ENCODE measurements at regions not wholly inside any gene's neighbourhood (a gene's known extent, or its start where the extent isn't known, plus 50 kb on each side); places are given as distances from the start of the nearest gene placed in this dataset.

- DNase-seq (ENCODE audit: low read depth, low spot score) = no peak
Measured at GRCh38 chr12:45587012-45587411, 142.5 kb upstream of the ARID2 start.

GRCh38 chr12:45587877-45588533, 141.5 kb upstream of the ARID2 start:
- no peak for DNase-seq (ENCODE audit: low read depth, low spot score)

- DNase-seq (ENCODE audit: low read depth, low spot score) = no peak
Measured at GRCh38 chr12:45590646-45591045, 138.9 kb upstream of the ARID2 start.

GRCh38 chr12:45591635-45592034, 137.9 kb upstream of the ARID2 start:
- DNase-seq (ENCODE audit: low read depth, low spot score) = no peak

- no peak for DNase-seq (ENCODE audit: low read depth, low spot score)
Measured at GRCh38 chr12:45596366-45596765, 133.1 kb upstream of the ARID2 start.

- no peak for DNase-seq (ENCODE audit: low read depth, low spot score)
Measured at GRCh38 chr12:45598336-45598735, 131.2 kb upstream of the ARID2 start.

GRCh38 chr12:45598761-45599160, 130.7 kb upstream of the ARID2 start:
- DNase-seq (ENCODE audit: low read depth, low spot score) = no peak

- DNase-seq (ENCODE audit: low read depth, low spot score) = no peak
Measured at GRCh38 chr12:45599196-45599595, 130.3 kb upstream of the ARID2 start.

GRCh38 chr12:45601390-45601789, 128.1 kb upstream of the ARID2 start:
- no peak for DNase-seq (ENCODE audit: low read depth, low spot score)

- DNase-seq (ENCODE audit: low read depth, low spot score) = no peak
Measured at GRCh38 chr12:45601888-45602287, 127.6 kb upstream of the ARID2 start.

GRCh38 chr12:45605624-45606023, 123.9 kb upstream of the ARID2 start:
- DNase-seq (ENCODE audit: low read depth, low spot score) = no peak

- DNase-seq (ENCODE audit: low read depth, low spot score) = no peak
Measured at GRCh38 chr12:45611061-45611460, 118.4 kb upstream of the ARID2 start.

- no peak for DNase-seq (ENCODE audit: low read depth, low spot score)
Measured at GRCh38 chr12:45611495-45611894, 118.0 kb upstream of the ARID2 start.

- DNase-seq (ENCODE audit: low read depth, low spot score) = no peak
Measured at GRCh38 chr12:45612044-45612794, 117.3 kb upstream of the ARID2 start.

GRCh38 chr12:45613296-45613695, 116.2 kb upstream of the ARID2 start:
- no peak for DNase-seq (ENCODE audit: low read depth, low spot score)

- DNase-seq (ENCODE audit: low read depth, low spot score) = no peak
Measured at GRCh38 chr12:45613855-45614254, 115.7 kb upstream of the ARID2 start.

GRCh38 chr12:45615268-45615667, 114.2 kb upstream of the ARID2 start:
- DNase-seq (ENCODE audit: low read depth, low spot score) = peak; percentile 54

GRCh38 chr12:45619736-45620135, 109.8 kb upstream of the ARID2 start:
- no peak for DNase-seq (ENCODE audit: low read depth, low spot score)

GRCh38 chr12:45621703-45622102, 107.8 kb upstream of the ARID2 start:
- DNase-seq (ENCODE audit: low read depth, low spot score) = no peak

GRCh38 chr12:45622210-45622937, 107.1 kb upstream of the ARID2 start:
- DNase-seq (ENCODE audit: low read depth, low spot score) = no peak

GRCh38 chr12:45623221-45623620, 106.3 kb upstream of the ARID2 start:
- no peak for DNase-seq (ENCODE audit: low read depth, low spot score)

- no peak for DNase-seq (ENCODE audit: low read depth, low spot score)
Measured at GRCh38 chr12:45623940-45624339, 105.6 kb upstream of the ARID2 start.

GRCh38 chr12:45626965-45627364, 102.5 kb upstream of the ARID2 start:
- DNase-seq (ENCODE audit: low read depth, low spot score) = no peak

Measured in astrocyte of the hippocampus (primary cell).